GM12891 (cell line): ENCODE measurements at regions not wholly inside any gene's neighbourhood (a gene's known extent, or its start where the extent isn't known, plus 50 kb on each side); places are given as distances from the start of the nearest gene placed in this dataset.

Source experiments
- POLR2A ChIP-seq: IDR thresholded peaks from 2 replicates; pipeline ENCODE4 v1.6.1; 2011; ENCODE audit warnings: low read depth, low read length, control low read depth
- POLR2AphosphoS5 ChIP-seq: IDR thresholded peaks from 2 replicates; pipeline ENCODE4 v1.6.1; 2011; ENCODE audit warnings: low read depth, low read length, control low read depth
- TAF1 ChIP-seq: IDR thresholded peaks from 2 replicates; pipeline ENCODE4 v1.6.1; 2011; ENCODE audit warnings: low read depth, low read length, control low read depth

- TF ChIP-seq POLR2A (no peak), POLR2AphosphoS5 (no peak), TAF1 (no peak)
Measured at GRCh38 chrX:128897621-128898020, 625.7 kb downstream of the SMARCA1 start.
